ENCODE measurements at regions not wholly inside any gene's neighbourhood (a gene's known extent, or its start where the extent isn't known, plus 50 kb on each side); places are given as distances from the start of the nearest gene placed in this dataset.
"Not testable (repeated sequence)": the region's sequence is repeated elsewhere in the genome, so short reads cannot be mapped to it uniquely, and the experiment has no call there.

- H3K36me3 ChIP-seq (ENCODE audit: control insufficient read depth, insufficient read depth, low read length) = no peaks in the 10 kb centered on the region
- H3K4me3 ChIP-seq (ENCODE audit: low read depth, low read length) = no peak overlapping the region
- TF ChIP-seq CTCF (IDR thresholded peaks at IDR 0.05; ENCODE audit: insufficient read depth, low read length, poor library complexity, severe bottlenecking) = peak; percentile 44
- no peak for DNase-seq (ENCODE audit: low read depth)
- no peaks in the 10 kb centered on the region for H3K27me3 ChIP-seq (ENCODE audit: control insufficient read depth, insufficient read depth, low read length)
These were observed 67.8 kb upstream of the NXPH1 start for GRCh38 chr7:8365499-8366110.

GRCh38 chr7:8368007-8368406, 65.4 kb upstream of the NXPH1 start:
- not testable (repeated sequence) for H3K27me3 ChIP-seq (ENCODE audit: control insufficient read depth, insufficient read depth, low read length); H3K36me3 ChIP-seq (ENCODE audit: control insufficient read depth, insufficient read depth, low read length); DNase-seq (ENCODE audit: low read depth); H3K4me3 ChIP-seq (ENCODE audit: low read depth, low read length)

- no peak overlapping the region for H3K4me3 ChIP-seq (ENCODE audit: low read depth, low read length)
- TF ChIP-seq CTCF (IDR thresholded peaks at IDR 0.05; ENCODE audit: insufficient read depth, low read length, poor library complexity, severe bottlenecking) = no peak
- DNase-seq (ENCODE audit: low read depth) = no peak
- no peaks in the 10 kb centered on the region for H3K27me3 ChIP-seq (ENCODE audit: control insufficient read depth, insufficient read depth, low read length)
- no peaks in the 10 kb centered on the region for H3K36me3 ChIP-seq (ENCODE audit: control insufficient read depth, insufficient read depth, low read length)
These were observed 61.7 kb upstream of the NXPH1 start for GRCh38 chr7:8371742-8372141.

- no peak for TF ChIP-seq CTCF (IDR thresholded peaks at IDR 0.05; ENCODE audit: insufficient read depth, low read length, poor library complexity, severe bottlenecking)
- DNase-seq (ENCODE audit: low read depth) = no peak
- no peaks in the 10 kb centered on the region for H3K36me3 ChIP-seq (ENCODE audit: control insufficient read depth, insufficient read depth, low read length)
These were observed 59.6 kb upstream of the NXPH1 start for GRCh38 chr7:8373851-8374250.

GRCh38 chr7:8378349-8379019, 54.9 kb upstream of the NXPH1 start:
- TF ChIP-seq CTCF (IDR thresholded peaks at IDR 0.05; ENCODE audit: insufficient read depth, low read length, poor library complexity, severe bottlenecking) = no peak
- DNase-seq (ENCODE audit: low read depth) = no peak
- no peaks in the 10 kb centered on the region for H3K36me3 ChIP-seq (ENCODE audit: control insufficient read depth, insufficient read depth, low read length)
- H3K27me3 ChIP-seq (ENCODE audit: control insufficient read depth, insufficient read depth, low read length) = no peaks in the 10 kb centered on the region
- H3K4me3 ChIP-seq (ENCODE audit: low read depth, low read length) = no peak overlapping the region

More at GRCh38 chr7:8373851-8374250, 59.6 kb upstream of the NXPH1 start:
- Histone ChIP-seq H3K27me3 (ENCODE audit: control insufficient read depth, insufficient read depth, low read length) (no peaks in the 10 kb centered on the region), H3K4me3 (ENCODE audit: low read depth, low read length) (no peak overlapping the region)

- no peak for DNase-seq (ENCODE audit: low read depth)
- TF ChIP-seq CTCF (IDR thresholded peaks at IDR 0.05; ENCODE audit: insufficient read depth, low read length, poor library complexity, severe bottlenecking) = no peak
- H3K4me3 ChIP-seq (ENCODE audit: low read depth, low read length) = no peak overlapping the region
- no peaks in the 10 kb centered on the region for H3K36me3 ChIP-seq (ENCODE audit: control insufficient read depth, insufficient read depth, low read length)
- H3K27me3 ChIP-seq (ENCODE audit: control insufficient read depth, insufficient read depth, low read length) = no peaks in the 10 kb centered on the region
These were observed 54.1 kb upstream of the NXPH1 start for GRCh38 chr7:8379264-8379663.
